Activated CD4-positive, CD25-positive, alpha-beta regulatory T cell (primary cell): ENCODE measurements at regions not wholly inside any gene's neighbourhood (a gene's known extent, or its start where the extent isn't known, plus 50 kb on each side); places are given as distances from the start of the nearest gene placed in this dataset.

Experiments
- DNase-seq, 4 experiments: peaks; one replicate each; lab custom pipeline; 2025; lab: John Stamatoyannopoulos, UW

DNA sequence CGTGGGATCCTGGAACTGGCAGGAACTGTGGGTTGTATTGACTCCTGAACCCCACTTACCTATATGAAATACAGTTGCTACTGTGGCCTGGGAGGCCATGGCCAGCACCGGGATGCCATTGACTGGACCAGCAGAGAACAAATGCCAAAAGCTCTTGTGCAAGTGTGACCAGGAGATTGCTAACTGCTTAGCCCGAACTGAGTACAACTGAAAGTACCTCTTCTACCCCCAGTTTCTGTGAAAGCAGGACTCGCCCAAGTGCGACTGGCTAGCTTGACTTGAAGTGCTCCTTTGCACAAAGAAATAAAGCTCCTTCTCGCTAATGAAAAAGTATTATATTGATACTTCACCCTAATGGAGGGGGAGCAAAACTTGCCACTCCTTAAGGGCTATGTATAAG lies 101.3 kb upstream of the ATP11B start:
- DNase-seq = no peak

DNA sequence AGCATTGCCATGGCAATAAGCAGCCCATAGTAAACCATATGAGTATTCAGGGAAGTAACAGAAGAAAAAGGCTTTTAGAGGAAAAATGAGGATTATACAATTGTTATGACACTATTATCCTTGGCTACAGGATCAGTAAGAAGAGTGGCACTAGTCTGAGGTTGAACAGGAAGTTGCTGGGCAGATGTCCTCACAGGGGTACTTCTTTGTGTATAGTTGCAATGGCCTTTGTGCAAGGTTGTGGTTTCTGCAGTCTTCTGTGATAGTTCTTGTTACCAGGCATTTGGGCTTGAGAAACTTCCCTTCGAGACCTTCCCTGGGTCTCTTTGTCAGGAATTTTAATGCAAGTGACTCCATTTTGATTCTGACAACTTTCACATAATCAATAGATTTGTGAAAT lies 100.6 kb upstream of the ATP11B start:
- DNase-seq = no peak

DNA sequence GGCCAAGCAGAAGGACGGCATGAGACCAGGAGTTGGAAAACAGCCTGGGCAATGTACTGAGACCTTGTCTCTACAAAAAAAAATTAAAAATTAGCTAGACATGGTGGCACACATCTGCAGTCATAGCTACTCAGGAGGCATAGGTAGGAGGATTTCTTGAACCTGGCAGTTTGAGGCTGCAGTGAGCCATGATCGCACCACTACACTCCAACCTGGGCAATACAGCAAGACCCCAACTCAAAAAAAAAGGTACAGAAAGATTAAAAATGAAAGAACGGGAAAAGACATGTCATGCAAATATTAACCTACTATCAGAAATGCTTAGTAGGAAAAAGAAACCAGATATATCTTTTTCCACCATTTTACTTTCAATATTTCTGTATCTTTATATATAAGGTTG lies 99.6 kb upstream of the ATP11B start:
- DNase-seq = no peak

DNA sequence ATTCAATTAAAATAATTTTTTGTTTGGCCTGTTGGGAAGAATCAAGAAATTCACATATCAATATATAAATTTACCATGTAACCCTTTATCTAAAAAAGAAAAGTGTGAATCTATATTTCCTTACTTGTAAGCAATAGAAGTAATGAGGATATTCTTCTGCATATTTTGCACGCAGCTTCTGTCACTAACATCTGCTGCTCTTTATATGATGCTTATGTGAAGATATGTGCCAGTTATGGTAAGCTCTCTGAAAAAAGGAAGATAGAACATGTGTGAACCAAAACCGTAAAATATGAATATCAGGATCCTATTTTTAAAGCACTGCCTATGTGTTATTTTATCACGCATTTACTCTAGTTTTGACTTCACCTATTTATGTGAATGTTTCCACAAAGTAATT lies 96.4 kb upstream of the ATP11B start:
- DNase-seq = no peak

DNA sequence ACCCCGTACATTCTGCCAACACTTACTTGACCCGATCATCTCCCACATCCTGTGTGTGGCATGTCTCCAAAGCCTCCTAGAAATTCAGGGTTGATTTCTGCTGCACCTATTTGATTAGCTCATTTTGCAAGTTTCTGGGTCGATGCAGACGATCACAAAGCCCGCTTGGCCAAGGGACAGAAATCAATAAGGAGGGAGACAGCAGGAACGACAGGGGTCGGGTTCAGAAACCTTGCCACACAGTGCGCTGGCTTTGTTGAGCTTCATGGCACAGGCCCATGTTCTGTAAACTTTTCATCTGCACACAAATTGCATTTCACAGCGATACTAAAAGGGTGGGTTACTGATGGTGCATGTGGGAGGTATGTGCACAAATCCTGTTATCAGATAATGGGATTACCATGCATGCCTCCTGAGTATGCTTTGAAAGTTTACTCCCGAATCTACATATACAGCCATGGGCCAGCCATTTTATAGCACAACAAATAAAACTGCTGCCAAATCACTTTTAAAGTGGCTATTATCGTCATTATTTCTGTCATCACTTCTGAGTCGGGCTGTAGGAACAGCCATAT lies 95.9 kb upstream of the ATP11B start:
- no peak for DNase-seq

DNA sequence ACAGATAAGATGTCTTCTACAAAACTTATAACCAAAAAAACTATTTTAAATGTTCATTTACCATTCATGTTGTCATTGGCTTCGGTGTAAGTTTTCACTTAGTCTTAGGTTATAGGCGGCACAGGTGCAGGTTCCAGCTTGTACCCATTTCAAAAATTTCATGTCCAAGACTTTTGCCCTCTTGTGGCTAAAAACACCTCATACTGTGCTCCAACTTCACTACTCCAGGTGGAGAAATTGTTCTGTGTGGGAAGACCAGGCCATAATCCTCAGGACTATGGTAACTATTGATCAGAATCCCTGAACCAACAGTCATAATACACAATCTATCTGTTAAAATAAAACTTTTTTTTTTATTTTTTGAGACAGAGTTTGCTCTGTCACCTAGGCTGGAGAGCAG lies 95.2 kb upstream of the ATP11B start:
- no peak for DNase-seq

DNA sequence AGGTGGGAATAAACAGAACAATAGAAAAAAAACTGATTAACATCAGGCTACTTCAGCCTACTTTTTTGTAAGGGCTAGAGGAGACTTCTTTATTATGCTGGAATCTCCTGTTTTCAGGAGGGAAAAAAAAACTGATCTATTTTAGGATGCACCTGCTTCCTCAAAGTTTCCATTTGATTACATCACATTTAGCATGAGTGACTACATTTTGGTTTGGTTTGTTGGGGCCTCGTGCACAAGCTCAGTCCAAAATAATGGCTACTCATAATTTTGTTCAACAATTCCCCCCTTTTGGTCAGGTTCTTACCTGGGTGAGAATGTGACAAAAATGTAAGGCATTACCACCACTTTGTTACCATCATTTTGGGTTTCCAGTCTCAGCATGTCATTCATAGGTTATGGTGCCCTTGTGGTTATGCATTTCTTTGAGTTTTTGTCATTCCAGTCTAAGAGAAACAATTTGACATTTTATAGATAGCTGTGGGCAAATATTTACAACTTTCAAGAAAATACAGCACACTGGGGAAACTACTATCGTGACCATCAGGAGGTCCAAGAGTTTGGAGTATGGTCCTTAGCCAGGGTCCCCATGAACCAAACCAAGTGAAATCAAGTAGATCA lies 93.6 kb upstream of the ATP11B start:
- no peak for DNase-seq

DNA sequence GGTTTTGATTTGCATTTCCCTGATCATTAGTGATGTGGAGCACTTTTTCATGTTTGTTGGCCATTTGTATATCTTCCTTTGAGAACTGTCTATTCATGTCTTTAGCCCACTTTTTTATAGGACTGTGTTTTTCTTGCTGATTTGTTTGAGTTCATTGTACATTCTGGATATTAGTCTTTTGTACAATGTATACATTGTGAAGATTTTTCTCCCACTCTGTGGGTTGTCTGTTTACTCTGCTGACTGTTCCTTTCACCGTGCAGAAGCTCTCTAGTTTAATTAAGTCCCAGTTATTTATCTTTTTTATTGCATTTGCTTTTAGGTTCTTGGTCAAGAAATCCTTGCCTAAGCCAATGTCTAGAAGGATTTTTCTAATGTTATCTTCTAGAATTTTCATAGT lies 91.1 kb upstream of the ATP11B start:
- DNase-seq = no peak

DNA sequence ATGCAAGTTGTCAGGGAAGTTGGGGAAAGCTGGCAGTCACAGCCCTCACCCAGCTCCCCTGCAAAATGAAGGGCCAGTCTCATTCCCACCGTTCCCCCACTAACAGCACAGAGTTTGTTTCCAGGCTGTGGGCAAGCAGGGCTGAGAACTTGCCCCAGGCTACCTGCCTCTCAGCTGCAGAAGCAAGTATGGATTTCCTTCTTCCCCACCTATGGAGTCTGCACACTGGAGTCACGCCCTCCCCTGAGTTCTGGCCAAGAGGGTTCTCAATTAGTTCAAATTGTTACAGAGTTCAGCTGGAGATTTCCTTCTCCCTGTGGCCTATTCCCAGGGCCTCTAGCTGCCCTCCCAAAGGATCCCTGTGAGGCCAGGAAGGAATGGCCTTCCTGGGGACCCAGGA lies 90.1 kb upstream of the ATP11B start:
- no peak for DNase-seq

DNA sequence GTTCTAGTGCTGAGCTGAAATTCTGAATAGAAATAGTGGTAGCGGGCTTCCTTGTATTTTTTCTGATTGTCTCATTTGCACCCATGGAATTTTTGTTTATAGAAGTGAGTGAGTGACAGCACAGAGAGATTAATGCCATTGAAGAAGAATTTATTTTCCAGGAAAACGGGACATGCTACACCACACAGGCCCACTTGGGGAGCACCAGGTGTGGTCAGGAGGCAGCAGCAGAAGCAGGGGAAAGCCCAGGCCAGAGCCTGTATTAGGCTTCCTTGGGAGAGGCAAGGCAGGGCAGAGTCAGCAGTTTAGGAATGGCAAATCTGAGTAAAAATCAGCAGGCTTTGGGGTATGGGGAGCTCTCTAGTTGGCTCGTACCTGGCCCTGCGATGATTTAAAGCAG lies 88.4 kb upstream of the ATP11B start:
- no peak for DNase-seq

DNA sequence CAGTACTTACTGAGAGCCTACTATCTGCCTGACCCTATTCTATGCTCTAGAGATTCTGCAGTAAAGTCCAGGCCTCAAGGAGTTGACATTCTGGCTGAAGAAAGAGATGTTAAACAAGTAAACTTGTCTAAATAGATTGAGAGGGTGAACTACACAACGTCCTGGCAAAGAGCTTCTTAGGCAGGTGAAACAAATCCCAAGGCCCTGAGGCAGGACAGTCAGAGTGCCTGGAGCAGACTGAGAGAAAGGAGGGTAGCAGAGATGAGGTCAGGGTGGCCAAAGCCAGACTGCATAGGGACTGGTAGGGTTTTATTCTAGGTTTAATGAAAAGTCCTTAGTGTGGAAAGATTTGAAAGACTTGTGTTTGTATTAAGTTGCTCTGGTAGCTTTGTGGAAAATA lies 84.5 kb upstream of the ATP11B start:
- no peak for DNase-seq

DNA sequence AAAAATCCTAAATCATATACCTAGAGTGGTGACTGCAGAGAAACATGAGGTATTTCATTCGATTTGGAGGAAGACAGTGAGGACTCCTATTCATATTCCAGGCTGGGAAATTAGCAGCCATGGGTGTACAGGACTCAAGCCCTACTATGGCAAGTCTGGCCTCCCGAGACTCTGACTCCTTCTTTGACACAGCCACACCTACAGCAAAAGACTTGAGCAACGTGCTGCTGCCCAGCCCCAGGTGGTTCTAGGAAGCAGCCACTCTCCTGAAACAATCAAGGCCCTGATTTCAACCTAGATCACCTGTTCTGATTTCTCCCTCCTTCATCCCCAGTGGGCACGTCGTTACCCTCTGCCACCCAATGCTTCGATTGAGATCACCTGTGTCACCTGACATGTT lies 84.0 kb upstream of the ATP11B start:
- DNase-seq = no peak

DNA sequence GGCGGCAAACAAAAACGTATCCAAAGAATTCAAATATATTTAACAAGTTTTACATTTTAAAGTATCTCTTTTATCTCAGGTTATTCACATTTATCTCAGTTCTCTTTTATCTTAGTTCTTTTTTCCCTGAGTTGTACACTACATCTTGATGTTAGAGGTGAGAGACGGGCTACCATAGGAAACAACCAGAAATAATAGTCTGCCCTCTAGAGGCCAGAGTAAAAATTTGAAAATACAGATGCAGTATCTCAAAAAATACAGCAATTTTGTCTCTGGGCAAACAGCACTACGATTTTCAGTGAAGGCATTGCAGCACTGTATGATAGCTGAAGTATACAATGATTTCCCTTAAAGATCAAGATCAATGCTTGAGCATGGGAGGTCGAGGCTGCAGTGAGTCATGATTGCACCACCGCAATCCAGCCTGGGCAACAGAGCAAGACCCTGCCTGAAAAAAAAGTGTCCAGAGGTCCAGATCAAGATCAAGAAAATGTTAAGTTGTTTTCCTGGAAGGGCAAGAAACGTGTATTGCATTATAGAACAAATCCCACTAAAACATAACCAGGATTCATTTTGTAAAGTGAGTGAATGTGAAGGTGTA lies 82.6 kb upstream of the ATP11B start:
- no peak for DNase-seq

DNA sequence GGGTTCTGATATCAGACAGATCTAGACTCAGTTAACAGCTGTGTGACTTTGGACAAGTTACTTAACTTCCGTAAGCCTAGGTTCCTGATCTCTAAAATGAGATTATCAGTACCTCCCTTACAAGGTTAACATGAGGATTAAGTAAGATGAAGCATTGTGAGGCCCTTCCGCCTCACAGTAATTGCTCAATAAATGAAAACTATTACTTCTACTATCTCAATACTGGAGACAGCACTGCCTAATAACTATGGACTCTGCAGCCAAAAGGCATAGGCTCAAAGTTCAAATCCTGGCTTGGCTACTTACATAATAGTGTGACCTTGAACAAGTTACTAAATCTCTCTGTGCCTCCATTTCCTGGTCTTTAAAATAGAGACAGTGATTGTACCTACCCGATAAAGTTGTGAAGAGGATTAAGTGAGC lies 82.0 kb upstream of the ATP11B start:
- no peak for DNase-seq

DNA sequence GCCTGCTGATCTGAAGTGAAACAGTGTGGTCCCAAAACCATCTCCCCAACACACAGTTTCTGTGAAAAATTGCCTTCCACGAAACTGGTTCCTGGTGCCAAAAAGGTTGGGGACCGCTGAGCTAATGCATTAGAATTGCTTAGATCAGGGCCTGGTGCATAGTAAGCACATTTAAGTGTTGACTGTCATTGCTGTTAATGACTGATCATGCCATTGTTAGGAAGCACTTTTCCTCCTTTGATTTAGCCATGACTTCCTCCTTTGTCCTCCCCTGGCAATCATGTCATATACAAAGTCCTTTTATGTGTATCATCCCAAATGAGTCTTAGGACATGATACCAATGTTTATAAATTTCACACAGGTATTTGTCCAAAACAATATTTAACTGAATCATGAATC lies 81.5 kb upstream of the ATP11B start:
- no peak for DNase-seq

DNA sequence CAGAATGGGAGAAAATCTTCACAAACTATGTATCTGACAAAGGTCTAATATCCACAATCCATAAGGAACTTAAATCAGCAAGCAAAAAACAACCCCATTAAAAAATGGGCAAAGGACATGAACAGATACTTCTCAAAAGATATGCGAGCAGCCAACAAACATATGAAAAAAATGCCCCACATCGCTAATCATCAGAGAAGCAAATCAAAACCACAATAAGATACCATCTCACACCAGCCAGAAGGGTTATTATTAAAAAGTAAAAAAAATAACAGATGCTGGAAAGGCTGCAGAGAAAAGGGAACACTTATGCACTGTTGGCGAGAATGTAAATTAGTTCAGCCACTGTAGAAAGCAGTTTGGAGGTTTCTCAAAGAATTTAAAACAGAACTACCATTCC lies 80.2 kb upstream of the ATP11B start:
- DNase-seq = no peak

DNA sequence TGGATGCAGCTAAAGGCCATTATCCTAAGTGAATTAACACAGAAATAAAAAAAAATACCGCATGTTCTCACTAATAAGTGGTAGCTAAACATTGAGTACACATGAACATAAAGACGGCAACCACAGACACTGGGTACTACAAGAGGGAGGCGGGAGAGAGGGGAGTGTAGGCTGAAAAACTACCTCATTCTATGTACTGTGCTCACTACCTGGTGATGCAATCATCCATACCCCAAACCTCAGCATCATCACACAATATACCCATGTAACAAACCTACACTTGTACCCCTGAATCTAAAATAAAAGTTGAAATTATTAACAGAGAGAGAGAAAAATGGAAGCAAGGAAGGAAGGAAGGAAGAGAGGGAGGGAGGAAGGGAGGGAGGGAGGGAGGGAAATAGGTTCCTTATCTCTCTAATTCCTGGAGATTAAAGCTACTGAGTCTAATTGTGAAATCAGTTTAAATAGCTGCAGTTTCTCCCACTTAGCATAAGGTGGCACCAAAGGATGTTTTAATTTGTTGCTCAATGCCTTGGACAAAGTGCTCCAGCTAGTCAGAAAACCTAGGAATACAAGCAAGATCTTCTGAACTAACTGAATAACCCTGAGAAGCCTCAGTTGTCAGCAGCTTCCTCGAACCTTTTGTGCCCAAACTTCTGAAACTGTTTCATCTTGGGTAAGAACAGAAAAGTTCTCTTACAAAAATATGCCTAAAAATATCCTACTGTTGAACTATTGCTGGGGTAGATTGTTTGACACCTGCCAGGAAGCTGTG lies 79.4 kb upstream of the ATP11B start:
- DNase-seq = no peak

DNA sequence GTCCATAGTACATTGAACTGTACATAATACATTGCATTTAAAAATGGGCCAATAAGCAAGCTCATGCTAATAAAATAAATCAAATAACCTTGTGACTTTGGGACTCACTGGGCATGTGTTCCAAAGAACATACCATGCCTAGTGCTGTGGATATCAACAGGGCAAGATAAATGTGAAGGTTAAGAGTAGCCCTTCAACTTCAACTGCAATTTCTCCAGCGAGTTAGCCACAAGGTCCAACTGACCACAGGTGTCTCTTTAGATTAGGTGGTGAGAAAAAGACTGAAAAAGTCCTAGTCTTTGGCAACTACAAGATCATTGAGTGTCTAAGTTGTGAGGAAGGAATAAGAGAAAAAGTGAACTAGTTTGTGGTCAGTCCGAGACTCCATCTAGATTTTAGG lies 78.3 kb upstream of the ATP11B start:
- no peak for DNase-seq

DNA sequence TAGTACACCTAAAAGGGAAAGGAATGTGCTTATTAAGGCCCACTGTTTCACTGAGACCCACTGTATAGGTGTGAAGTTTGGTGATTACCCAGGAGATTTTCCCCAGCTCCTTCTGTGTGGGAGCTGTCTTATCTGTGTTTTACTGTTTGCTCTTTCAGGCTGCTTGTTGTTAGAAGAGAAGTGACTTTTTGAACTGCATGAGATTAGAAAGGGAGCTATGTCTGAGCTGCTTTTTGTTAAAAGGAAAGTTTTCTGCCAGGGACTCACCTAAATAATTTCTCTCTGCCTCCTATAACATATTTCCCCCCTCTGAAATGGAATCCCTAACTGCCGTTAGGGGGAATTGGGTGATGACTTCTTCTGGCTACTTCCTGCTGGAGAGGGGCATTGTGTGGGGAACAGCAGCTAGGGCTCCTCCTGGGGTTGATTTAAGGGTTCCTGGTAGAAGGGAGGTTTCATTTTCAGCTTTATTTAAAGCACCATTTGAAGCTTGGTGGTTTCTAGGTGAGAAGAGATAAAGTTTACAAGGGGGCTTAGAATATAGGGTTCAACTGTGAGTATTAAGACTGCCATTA lies 77.1 kb upstream of the ATP11B start:
- DNase-seq = no peak

DNA sequence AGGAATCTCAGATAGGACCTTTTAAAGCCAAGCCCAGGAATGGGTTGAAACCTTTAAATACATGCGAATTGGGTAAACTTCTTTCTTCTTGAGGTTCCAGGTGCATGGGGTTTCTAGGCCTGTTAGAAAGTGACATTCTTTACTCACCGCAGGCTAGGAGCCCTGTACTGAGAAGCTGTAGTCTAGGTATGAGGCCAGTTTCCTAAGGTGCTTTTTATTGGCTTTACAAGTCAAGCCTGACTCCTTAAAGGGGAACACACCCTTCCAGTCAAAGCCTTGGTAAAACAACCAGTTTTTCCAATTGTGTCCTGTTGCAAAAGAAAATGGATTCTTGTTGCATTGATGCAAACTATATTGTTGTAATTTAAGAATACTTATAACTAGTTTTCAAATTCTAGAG lies 76.1 kb upstream of the ATP11B start:
- DNase-seq = no peak

DNA sequence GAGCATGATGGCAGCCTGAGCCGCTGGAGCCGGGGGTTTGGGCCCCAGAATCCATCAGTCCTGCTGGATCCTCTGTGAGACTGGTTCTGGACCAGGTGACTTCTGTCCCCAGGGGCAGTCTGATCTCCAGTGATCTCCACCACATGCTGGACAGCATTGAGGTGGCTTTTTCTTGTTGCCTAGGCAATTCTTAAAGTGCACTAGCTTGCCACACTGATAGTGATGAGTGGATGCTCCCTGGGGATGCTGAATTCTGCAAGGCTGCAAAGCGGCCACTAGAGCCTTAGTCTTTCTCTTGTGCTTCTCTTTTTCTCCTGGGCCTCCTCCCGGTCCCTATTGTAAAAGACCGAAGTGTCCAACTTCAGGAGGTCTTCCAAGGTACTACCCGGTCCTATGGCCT lies 70.4 kb upstream of the ATP11B start:
- no peak for DNase-seq

DNA sequence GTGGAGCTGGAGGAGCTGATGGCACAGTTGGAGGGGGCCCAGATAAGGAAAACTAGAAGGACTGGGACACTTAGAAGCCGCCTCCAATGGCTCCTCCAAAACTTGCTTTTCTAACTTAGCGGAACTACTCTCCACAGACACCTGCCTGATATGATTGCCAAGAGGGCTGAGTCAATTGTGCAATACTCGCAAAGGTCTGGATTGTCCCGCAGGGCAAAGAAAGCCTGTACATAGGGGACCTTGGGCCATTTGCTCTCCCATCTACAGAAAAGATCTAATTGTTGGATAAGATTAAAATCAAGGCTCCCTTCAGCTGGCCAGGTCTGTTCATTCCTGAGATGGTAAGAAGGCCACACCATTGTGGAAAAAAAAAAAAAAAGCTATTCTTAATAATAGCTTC lies 69.7 kb upstream of the ATP11B start:
- DNase-seq = no peak
